Glomerular endothelial cell (primary cell): ENCODE measurements at regions not wholly inside any gene's neighbourhood (a gene's known extent, or its start where the extent isn't known, plus 50 kb on each side); places are given as distances from the start of the nearest gene placed in this dataset.

ENCODE experiments used
- DNase-seq: peaks from one replicate; pipeline ENCODE4 v3.0.0-alpha.2; 2011; ENCODE audit warnings: low read depth, low spot score; ENCODE audit errors: extremely low read depth

GRCh38 chr1:232292239-232292638 lies 337.7 kb downstream of the SIPA1L2 start:
- no peak for DNase-seq

GRCh38 chr1:232291681-232292080 lies 338.3 kb downstream of the SIPA1L2 start:
- DNase-seq = no peak

GRCh38 chr1:232291261-232291660 lies 338.7 kb downstream of the SIPA1L2 start:
- no peak for DNase-seq

GRCh38 chr1:232290570-232290969 lies 339.4 kb downstream of the SIPA1L2 start:
- DNase-seq = no peak

- no peak for DNase-seq
Observed at GRCh38 chr1:232287676-232288569, 342.0 kb downstream of the SIPA1L2 start.

- DNase-seq = no peak
Observed at GRCh38 chr1:232285138-232285537, 344.8 kb downstream of the SIPA1L2 start.

- no peak for DNase-seq
Observed at GRCh38 chr1:232283864-232284263, 346.1 kb downstream of the SIPA1L2 start.

- no peak for DNase-seq
Observed at GRCh38 chr1:232282498-232282897, 347.4 kb downstream of the SIPA1L2 start.

- no peak for DNase-seq
Observed at GRCh38 chr1:232280910-232281309, 349.0 kb downstream of the SIPA1L2 start.

GRCh38 chr1:232279909-232280400 lies 350.0 kb downstream of the SIPA1L2 start:
- DNase-seq = no peak

GRCh38 chr1:232278925-232279324 lies 351.0 kb downstream of the SIPA1L2 start:
- DNase-seq = no peak

- DNase-seq = no peak
Observed at GRCh38 chr1:232276651-232277050, 353.3 kb downstream of the SIPA1L2 start.

GRCh38 chr1:232274999-232275710 lies 354.8 kb downstream of the SIPA1L2 start:
- DNase-seq = no peak

- no peak for DNase-seq
Observed at GRCh38 chr1:232274236-232274855, 355.6 kb downstream of the SIPA1L2 start.

GRCh38 chr1:232273011-232273410 lies 356.9 kb downstream of the SIPA1L2 start:
- no peak for DNase-seq

GRCh38 chr1:232271991-232272589 lies 357.8 kb downstream of the SIPA1L2 start:
- DNase-seq = no peak

GRCh38 chr1:232271299-232271698 lies 358.6 kb downstream of the SIPA1L2 start:
- DNase-seq = no peak

- DNase-seq = no peak
Observed at GRCh38 chr1:232269988-232270387, 359.9 kb downstream of the SIPA1L2 start.

- no peak for DNase-seq
Observed at GRCh38 chr1:232267837-232268598, 361.9 kb downstream of the SIPA1L2 start.
